HG03108 (cell line): ENCODE measurements at regions not wholly inside any gene's neighbourhood (a gene's known extent, or its start where the extent isn't known, plus 50 kb on each side); places are given as distances from the start of the nearest gene placed in this dataset.

Experiments used
- ATAC-seq: cut with Tn5 transposase; IDR thresholded peaks from one replicate; pipeline ENCODE4 v1.9.1; 2021; ENCODE audit warnings: moderate library complexity; ENCODE audit not compliant: unreplicated experiment

DNA sequence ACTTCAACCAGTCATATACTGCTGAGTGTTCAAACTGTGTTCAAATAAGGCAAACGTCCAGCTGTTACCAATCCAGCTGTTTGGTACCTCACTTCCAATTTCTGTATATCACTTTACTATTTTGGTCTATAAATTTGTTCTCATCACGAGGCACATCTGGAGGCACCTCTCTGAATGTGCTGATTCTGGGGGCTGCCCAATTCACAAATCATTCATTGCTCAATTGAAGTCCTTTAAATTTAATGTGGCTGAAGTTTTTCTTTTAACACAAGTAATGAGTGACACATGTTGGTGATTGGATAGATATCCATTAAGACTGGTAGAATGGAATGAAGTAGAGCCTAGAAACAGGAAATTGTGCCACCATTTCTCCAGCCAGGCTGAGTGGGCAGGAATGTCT lies 617.0 kb upstream of the TMEM132C start:
- ATAC-seq, result no peak

DNA sequence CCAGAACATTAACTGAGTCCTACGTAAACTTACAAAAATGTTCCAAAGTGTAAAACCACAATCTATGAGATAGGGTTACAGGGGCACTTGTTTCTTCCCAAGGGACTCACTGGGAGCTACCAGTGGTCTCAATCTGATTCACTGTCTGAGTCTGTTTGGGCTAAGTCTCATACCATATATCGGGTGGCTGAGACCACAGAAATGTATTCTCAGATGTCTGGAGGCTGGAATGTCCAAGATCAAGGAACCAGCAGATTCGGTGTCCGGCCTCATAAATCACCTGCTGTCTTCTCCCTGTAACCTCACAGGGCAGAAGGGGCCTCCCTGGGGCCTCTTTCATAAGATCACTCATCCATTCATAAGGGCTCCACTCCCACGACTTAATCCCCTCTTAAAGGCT lies 616.3 kb upstream of the TMEM132C start:
- ATAC-seq, result no peak

DNA sequence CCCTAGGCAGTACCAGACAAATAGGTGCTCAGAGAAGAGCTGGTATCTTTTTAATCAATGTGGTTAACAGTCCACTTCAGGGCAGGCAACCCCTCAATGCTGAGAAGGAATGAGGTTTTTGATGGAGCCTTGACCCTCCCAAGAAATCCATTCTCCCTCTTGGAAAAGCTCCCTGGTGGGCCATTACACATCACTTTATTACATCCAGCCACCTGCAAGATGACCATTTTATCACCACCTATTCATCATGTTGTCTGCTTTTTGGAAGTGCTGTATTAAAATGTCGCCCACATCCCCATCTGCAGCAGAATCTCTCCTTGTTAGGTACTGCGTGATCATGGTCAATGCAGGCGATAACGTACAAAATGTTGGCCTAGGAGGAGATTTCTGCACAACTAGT lies 614.7 kb upstream of the TMEM132C start:
- ATAC-seq, result no peak

DNA sequence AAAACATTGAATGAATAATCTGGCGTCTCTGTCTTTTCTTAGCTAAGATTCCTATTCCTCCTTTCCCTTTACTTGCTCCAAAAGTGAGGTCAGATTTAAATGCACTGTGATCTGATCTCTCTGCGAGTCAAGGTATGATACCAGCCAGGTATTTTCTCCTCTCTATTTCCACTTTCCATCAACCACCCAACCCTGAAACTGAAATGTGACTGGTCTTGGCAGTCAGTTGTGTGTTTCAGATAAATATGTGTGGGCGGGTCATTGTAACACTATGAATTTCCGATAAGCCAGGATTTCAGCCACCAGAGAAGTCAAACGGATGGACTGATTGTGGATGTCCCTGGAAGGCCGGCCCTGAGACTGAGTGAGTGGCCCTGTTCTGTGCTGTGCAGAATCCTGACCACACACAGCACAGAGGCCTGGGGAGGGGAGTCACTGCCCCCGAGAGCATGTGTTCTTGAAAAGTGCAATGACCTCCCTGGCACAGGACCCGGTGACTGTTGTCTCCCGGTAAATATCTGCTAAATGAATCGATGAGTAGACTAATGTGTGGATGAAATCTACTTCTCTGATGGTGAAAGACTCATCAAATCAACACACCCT lies 612.5 kb upstream of the TMEM132C start:
- ATAC-seq, result no peak

- ATAC-seq, result no peak
Measured at GRCh38 chr12:127655691-127656090, 611.3 kb upstream of the TMEM132C start.

DNA sequence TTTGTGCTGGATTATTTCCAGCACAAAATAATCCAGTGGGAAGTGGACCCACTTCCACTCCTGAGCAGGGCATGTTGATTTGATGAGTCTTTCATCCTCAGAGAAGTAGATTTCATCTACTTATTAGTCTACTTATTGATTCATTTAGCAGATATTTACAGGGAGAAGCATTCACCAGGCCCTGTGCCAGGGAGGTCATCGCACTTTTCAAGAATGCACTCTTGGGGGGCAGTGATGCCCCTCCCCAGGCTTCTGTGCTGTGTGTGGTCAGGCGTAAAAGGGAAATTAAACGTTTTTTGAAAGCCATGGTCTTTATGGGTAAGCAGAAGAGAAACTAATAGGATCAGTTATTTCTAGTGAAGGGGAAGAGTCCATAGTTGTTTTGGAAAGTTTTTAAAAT lies 610.7 kb upstream of the TMEM132C start:
- ATAC-seq, result no peak

GRCh38 chr12:127657036-127657435 lies 609.9 kb upstream of the TMEM132C start:
- ATAC-seq, result no peak

DNA sequence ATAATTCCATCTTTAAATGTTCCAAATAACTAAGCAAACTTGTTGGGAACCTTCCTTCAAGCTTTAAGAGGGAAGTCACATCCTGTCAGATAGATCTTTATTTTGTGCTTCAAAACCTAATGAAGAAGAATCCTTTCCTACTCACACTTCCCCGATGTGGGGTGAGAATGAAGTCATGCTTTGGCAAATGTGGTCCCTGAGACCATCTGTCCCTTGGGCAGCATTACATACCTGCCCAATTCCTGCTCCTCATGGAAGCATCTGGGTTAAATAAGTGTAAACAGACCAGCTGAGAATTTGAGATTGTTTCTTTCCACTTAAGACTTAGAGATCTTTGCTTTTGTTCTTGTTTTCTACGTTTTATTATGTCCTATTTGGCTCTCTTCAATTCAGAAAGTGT lies 606.0 kb upstream of the TMEM132C start:
- no peak for ATAC-seq

DNA sequence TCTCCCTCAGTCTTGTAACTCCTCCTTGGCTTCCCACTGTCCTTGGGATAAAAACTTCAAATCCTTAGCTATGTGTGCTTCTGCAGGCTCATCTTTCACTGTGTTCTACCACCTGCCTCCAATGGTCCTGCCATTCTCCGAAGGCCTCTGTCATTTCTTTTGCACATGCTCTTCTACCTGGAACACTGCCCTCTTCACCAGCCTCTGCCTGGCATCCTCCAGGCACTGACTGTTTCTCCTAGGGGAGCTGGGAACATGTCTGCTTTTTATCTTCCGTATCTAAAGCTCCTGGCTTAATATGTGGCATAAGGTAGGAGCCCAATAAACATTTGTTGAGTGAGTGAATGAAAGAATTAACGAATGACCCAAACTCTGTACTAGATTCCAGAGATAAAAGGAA lies 603.3 kb upstream of the TMEM132C start:
- ATAC-seq, result no peak

GRCh38 chr12:127664901-127665300 lies 602.1 kb upstream of the TMEM132C start:
- no peak for ATAC-seq

DNA sequence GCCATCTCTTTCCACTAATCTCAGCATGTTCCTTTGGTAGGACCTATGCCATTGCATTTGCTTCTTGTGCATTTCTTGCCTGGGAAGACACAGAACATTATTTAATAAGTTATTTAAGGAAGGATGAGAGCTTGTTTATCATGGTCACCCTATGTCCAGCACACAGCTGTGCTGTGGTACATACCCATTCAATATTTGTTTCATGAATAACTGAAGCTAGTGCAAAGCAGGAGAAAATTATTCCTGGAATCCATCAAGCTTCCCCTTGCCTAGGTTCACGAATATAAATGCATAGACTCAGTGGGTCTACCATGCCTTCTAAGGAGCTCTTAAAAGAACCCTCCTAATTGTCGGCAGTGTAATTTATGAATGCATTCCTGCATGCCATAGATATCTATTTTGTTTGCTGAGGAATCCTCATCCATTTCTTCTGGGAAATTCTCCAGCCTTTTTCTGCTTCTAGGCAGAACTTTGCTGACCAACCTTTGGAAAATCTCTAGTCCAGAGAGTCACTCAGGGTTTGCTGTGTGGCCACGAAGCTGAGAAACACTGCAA lies 599.8 kb upstream of the TMEM132C start:
- no peak for ATAC-seq

GRCh38 chr12:127670294-127670693 lies 596.7 kb upstream of the TMEM132C start:
- no peak for ATAC-seq

- ATAC-seq, result no peak
Measured at GRCh38 chr12:127670796-127671195, 596.2 kb upstream of the TMEM132C start.

DNA sequence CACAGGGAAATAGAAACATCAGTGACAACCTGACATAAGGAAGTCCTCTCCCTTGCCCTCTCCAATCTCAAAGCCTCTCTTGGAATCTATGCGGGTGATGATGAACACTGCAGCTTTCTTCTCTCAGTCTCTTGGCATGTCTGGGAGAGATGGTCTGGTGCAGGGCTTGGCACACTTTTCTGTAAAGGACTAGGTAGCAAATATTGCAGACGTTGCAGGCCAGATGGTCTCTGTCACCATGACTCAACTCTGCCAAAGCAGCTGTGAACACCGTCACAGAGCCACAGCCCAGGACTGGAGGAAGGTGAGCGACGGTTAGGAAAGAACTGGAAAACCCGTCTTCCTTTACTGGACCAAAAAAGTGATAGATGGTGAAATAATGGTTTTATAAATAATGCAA lies 591.0 kb upstream of the TMEM132C start:
- ATAC-seq, result no peak

- no peak for ATAC-seq
Measured at GRCh38 chr12:127677537-127678131, 589.3 kb upstream of the TMEM132C start.

DNA sequence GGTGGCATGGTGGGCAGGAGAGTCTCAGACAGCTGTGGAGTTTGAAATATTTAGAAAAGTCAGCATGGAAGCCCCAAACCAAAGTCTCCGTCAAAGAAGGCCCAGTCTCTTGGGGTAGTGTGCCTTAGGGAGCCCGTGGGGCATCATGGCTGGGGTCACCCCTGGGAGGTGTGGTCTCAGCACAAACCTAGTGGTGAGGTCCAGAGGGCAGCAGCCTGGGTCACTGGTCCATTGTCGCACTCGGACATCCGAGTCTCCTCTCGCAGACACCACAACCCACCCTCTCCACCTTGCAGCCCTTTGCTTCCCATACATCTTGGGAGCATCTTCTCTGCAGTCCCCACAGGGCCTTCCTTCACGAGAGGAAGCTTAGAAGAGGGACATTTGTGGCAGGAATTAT lies 588.0 kb upstream of the TMEM132C start:
- ATAC-seq, result no peak

DNA sequence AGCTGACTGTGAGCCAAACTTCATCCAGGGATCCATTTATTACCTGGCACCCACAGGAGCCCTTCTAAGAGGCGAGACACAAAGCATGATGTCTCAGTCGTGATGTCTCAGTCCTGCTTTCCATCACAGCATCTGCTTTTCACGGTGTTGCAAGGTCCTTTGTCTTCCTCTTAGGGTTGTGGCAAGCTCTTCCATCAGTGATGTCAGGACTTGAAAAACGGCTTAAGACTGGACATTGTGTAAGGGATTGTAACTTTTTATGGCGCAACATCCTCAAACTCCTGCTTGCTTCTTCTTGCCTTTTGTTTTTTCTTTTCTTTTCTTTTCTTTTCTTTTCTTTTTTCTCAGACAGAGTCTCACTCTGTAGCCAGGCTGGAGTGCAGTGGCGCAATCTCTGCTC lies 586.5 kb upstream of the TMEM132C start:
- no peak for ATAC-seq

DNA sequence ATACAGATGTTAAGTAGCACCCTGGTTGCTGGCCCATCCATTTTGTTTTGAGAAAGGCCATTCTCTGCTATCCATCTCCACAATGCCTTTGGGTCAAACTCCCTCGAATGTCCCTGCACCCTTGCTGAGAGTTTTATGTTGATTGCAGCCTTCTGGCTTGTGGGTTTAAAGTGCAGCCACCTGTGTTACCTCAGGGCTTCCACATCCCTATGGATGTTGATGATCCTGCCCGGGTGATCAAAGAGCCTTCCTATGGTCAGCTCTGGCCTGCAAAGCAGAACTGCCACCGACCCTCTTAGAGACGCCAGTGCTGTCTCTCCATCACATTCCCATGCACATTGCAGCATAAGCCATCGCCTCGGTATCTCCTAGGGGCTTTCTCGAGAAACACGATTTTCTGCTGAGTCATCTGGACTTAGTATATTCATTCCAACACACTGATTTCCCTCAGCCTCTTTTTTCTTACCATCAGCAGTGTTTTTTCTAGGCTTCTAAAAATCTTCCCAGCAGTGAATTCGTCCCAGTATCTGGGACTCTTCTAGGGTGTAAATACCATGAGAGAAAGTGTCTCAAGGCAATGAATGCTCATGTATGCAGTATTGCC lies 585.7 kb upstream of the TMEM132C start:
- ATAC-seq, result no peak

DNA sequence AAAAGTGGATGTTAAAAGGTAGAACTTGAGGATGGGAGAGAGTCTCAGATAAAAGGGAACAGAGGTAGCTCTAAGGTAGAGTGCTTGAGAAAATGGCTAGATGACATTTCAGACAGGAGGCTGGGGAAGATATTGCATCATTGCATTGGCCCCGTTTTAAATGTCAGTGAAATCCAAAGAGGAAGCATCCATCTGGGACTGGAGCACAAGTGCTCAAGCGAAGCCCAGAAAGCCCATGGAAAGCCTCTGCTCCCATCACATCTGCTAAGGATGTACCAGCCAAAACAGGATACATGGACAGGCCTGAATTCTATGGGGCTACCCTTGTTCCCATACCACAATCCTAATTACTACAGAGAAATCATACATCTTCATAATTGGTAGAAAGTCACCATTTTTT lies 581.5 kb upstream of the TMEM132C start:
- no peak for ATAC-seq

DNA sequence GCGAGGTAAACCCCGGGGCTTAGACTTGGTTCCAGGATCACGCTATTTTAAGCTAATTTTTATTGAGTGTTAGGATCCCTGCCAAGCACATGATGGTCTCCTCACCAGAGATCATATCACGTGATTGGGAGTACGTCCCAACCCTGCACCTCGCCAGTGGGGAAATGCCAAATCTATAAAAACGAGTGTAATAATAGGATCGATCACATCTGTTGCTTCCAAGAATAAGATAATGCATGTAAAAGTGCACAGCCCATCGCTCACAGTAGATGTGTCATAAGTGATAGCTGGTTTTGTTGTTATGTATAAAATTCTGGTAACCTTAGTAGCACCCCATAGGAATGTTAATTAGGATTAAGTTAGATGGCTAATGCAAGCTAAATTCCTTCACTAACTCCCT lies 581.0 kb upstream of the TMEM132C start:
- ATAC-seq, result no peak

GRCh38 chr12:127687181-127687580 lies 579.8 kb upstream of the TMEM132C start:
- ATAC-seq, result no peak

GRCh38 chr12:127688906-127689428 lies 578.0 kb upstream of the TMEM132C start:
- no peak for ATAC-seq
